Stimulated activated CD4-positive, alpha-beta T cell treated with anti-CD3 and anti-CD28 coated beads, TNF-alpha, amount 100 ng/mL, for 1 hour (primary cell): ENCODE measurements at regions not wholly inside any gene's neighbourhood (a gene's known extent, or its start where the extent isn't known, plus 50 kb on each side); places are given as distances from the start of the nearest gene placed in this dataset.

ENCODE experiments used
- DNase-seq, 3 donors: peaks; one replicate each; pipeline ENCODE4 v3.0.0-alpha.2; 2020; ENCODE audit warnings: low read depth in 3 of 3, low spot score in 1 of 3

DNA sequence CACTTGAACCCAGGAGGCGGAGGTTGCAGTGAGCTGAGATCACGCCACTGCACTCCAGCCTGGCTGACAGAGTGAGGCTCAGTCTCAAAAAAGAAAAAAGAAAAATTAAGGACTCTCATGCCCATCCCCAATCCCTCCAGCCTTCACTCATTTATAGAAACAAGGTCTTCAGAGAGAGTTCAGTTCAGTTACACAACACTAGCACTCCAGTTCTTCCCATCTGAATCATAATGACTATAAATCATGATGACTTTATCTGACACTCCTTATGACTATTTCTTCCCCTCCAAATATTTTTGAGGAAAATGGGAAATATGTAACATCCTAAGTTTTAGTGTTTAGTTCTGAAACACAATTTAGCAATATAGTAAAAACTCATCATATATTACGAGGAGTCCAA lies 107.4 kb upstream of the LSM8 start:
- DNase-seq: no peak

DNA sequence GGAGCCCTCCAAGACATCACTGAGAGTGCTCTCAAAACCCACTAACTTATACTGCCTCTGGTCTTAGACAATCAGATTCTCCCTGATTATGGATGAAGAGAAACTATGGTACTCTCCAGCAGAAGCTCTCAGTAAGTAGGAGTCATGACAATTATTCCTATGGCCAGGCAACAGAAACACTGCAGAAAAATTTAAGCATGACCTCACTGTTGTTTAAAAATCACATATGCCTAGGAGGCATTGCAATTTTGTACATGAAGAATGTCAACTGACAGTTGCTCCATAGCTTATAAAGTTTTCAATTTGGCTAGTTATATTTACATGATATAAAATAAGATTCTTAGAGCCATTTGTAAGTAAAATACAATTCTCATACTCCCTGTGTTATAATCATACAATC lies 105.9 kb upstream of the LSM8 start:
- no peak for DNase-seq

DNA sequence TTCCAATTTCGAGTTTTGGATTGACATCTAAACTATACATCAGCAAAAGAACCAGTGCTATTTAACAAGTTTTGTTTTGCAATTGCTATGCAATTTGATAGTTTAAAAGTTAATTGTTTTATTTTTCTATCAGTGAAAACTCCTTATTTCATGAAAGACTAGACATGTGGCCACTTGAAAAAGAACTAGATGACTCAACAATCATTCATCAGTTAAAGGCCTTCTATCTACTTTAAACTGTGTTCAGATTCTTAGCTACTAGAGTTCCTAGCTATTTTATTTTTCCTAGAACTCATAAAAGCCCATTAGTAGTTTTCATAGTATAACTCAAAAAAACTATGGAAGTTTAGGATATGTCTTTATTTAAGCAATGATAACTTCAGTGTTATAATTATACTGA lies 104.6 kb upstream of the LSM8 start:
- no peak for DNase-seq

DNA sequence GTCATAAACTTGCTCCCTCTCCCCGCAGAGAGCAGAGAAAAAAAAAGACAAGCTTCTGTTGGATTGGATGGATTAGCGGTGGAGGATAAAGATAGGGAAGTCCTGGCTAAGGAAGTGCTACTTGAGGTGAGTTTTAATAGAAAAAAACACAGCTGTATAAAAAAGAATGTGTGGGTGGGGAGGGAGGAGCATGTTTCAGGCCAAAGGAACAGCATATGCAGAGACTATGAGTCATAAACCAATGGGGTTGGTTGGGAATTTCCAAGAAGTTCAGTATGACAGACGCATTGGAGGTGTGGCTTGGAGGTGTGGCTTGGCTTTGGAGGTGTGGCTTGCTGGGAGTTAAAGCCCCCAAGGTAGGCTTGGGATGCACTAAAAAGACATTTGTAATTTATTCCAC lies 103.0 kb upstream of the LSM8 start:
- DNase-seq: peak in 1 of 3 donors; percentile 21

DNA sequence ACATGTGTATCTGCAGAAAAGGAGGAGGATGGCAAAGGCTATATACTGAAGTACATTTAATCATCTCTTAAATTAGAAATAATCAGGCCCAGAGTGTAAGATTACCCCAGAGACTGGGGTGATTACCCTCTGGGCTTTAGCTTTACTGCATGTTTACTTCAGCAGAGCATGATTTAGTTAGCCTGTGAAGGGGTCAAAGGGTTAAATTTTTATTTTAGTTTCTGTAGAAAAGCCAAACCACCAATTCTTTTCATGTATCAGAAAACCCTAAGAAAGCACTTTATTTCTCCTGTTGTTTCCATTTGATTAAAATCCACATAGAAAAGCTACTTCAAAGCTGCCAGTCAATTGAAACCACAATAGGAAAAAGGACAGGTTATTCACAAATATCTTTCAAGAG lies 101.5 kb upstream of the LSM8 start:
- no peak for DNase-seq

DNA sequence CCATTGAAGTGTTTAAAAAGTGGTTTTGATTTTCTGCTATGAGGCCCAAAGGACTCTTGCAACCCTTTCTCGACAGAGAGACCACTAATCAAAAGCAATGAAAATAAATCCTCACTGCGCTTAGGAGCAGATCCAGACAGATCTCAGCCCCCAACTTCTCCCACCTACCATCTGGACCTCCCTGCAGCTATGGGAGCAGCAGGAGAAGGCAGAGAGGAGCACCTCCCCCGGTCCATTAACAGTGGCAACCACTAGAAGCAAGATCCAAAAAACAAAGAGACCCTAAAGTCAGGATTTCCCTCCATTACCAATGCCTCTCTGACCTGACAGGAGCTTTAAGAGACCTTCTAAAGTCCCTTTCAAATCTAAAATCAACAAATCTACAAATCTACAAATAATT lies 99.0 kb upstream of the LSM8 start:
- no peak for DNase-seq

DNA sequence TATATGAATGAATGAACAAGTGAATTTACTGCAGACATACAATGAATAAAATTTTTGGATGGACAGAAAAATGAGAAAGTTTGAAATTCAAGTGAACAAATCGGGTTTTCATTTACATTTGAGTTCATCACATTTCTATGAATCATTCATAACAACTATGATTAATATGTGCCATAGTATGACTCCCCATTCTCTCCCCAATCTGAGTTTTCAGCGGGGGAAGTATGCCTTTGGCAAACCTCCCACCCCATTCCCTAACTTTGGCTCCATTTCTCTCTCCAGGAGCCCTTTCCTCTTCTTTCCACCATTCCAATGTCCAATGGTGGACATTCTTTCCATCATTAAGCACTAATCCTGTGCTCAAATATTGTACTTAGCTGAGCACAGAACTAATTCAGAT lies 96.8 kb upstream of the LSM8 start:
- DNase-seq: no peak

DNA sequence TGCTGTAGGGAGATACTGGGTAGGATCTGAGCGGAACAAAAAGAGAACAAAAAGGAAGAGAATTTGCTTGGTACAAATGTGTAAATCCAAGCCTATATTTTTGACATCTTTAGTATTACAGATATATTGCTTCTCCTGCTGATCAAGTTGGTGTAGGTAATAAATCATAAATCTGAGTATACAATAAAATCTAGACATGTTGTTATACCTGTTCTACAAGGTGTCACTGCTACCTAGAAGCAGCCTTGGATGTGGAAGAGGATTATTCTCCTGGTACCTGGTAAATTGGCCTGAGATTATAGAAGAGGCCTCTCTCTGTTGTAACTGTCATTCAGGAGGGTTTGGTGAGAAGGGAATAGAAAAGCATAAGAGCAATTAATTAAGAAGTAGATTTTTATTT lies 89.9 kb upstream of the LSM8 start:
- DNase-seq: no peak

DNA sequence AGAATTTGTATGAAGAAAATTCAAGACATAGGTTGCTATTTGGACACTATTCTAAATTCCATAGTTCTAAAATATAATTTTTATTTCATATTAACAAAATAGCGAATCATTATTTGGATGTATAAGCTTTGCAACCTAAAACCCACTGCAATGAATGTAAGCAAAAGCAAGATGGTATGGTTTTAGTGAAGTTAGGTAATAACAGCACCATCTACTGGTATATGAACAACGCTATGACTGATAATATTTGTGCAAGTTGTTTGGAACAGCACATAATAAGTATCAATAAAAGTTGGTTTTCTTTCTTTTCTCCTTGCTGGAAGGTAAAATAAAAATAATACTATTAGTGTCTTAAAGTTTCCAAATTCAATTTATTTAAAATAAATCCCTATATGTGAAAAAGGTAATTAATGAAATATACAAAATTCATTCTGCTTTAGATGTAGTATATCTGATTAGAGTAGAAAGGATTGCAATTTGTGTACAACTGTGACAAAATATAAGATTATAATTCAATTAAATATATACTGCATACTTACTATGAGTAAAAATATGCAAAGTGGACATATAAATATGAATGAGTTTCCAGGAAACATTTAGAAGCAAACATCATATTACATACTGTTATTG lies 79.0 kb upstream of the LSM8 start:
- no peak for DNase-seq

DNA sequence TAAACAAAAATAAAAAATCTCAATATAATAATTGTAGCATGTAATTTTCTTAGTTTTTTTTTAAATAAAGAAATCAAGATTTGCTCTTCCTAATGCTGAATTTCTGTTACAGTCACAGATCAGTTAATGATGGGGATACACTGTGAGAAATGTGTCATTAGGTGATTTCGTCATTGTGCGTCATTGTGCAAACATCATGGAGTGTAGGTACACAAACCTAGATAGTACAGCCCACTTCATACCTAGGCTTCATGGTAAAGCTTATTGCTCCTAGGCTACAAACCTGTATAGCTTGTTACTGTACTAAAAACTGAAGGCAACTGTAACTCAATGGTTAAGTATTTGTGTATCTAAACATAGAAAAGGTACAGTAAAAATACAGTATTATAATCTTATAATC lies 74.4 kb upstream of the LSM8 start:
- no peak for DNase-seq

DNA sequence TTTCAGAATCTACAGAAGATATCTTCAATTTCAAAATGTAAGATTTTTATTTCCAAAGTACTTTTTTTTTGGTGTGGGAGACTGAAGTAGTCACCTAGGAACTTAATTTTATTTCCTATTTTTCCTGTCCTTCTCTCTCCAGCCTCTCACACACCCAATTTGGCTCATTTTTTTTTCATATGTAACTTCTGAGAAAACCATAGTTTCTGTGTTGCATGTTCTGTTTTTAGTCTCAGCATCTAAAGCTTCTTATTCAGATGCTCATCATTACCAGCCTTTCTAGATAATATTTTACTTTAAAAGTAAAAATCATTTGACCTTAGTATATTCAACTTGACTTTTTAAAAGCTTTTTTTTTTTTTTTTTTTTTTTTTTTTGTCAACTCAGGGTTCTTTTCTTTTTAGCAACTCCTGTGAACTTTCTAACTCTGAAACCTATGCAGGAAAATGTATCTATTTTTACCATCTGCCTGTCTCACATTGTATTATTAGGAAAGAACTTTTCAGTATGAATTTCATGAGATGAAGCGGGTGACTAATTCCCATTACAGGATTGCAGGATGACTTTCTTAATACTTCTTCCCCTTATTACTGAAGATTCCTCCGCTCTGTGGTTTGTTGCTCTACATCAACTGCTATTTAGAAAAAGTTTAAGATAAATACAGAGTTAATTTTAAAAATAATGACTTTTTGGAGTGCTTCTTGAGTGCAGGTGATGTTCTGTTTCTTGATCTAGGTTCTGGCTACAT lies 73.6 kb upstream of the LSM8 start:
- no peak for DNase-seq

DNA sequence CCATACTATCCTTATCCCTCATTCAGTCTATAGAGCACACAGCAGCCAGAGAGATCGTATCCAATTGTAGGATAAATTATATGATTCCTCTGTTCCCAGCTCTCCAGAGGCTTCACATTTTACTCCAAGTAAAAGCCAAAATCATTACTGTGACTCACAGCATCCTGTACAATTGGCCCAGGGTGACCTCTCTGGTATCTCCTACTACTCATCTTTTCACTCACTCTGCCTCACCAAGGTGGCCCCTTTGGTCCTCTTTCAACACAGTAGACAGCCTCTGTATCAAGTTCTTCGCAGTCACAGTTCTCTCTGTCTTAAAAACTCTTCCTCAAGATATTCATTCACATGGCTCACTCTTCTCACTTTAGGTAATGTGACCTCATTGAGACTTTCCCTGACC lies 72.6 kb upstream of the LSM8 start:
- DNase-seq: no peak

DNA sequence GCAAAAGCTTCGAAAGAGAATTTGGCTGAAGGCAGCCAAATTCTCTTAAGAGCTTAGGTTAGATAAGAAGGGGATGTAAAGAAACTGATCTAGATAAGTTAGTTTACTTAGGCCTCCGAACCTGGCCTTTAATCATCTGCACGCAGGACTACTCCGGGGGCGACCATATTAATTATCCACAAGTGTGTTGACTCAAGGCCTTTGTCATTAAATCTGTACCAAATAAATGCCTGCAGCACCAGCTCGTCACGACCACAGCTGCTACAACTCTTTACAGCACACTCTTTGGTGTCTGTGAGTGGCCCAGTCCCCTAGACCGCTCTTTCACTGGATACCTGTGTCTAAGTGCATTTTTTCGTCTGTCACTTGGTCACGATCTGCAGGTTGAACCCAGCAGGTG lies 69.8 kb upstream of the LSM8 start:
- no peak for DNase-seq

DNA sequence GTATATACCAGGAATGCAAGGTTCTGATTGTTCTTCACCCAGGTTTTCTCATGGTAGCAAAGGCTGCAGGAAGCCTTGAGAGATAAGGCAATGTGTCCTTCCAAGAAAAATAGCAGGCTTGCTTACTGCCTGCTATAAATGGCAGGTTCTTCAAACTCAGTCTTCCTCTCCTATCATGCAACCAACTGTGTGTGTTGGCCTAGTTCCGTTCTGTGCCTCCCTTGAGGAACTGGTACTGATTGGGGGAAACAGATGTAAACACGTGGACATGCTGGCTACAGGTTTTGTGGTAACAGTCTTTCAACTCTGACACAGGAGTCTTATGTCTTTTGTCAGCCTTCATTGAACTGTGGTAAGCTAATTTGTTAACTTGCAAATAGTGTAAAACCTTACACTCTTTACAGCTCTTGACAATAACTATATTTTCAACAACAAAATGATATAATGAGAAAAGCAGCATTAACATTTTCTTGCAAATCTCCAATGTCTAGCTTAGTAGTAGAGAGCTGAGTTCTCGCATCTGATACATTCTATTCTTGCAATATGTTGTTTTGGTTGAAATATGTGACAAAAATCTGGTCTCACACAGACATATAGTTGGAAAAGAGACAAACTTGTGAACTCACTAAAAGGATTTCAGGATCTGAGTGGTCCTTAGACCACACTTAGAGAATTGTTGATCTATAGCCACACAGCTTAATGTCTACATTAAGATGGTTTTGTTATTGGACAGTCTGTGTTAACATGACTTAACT lies 54.7 kb upstream of the LSM8 start:
- DNase-seq: no peak

DNA sequence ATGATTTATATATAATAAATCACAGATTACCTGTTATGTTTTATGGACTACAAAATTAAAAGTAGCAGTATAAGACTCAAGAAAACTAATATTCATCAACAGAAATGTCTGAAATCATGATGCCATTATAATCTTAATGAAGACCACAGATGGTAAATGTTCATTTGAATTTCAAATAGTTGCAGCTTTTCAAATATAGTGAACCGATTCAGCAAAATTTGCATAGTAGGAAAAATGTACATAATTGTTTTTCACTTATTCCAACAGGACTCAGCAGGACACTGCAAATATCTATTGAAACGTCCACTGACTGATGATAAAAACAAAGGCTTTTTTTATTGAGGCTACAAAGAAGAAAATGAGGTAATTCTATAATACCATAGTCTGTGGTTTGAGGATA lies 51.2 kb upstream of the LSM8 start:
- DNase-seq: no peak
